ENCODE measurements at regions not wholly inside any gene's neighbourhood (a gene's known extent, or its start where the extent isn't known, plus 50 kb on each side); places are given as distances from the start of the nearest gene placed in this dataset.
"Not testable (repeated sequence)": the region's sequence is repeated elsewhere in the genome, so short reads cannot be mapped to it uniquely, and the experiment has no call there.

DNA sequence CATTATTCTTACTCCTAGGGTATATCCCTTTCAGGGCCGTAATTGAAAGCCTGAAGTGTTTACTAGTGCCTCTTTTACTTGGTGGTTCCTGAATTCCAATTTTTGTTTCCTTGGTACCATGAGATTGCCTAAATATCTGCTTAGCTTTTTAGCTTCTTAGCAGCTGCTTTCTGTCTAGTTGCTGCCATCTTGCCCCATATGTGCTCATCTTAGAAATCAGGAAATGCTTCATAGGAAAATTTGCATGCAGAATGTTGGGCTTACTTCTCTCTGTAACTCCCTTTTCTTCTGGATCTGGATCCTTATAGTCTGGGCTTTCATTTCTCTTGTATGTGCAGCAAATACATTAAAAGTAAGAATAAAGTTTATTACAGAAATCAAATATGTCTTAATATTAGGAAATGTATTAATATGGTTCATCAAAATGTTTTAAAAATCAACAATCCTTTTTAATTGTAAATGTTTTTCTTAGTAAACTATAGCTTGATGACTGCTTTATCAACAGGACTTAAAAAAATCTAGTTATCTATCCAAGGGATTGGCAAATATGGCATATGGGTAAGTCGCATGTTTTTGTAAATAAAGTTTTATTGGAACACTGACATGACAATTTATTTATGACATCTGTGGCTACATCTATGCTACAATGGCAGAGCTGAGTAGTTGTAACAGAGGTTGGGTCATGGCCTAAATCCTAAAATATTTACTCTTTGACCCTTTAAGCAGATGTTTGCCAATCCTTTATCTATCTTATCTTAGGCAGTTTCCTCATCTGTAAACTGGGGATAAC, 73.5 kb upstream of the CDK6 start:
- DNase-seq (no peak), ATAC-seq (ENCODE audit: low FRiP score) (no peak)
- H3K27me3 ChIP-seq (ENCODE audit: control insufficient read depth in 1 of 2, insufficient read depth in 2 of 2, low read length in 1 of 2) = no peaks in the 10 kb centered on the region
- intact Hi-C loops (cut with DNase I) = no loop called here
- H3K36me3 ChIP-seq (ENCODE audit: control insufficient read depth in 1 of 2, insufficient read depth in 2 of 2, low read length in 1 of 2) = no peaks in the 10 kb centered on the region
- 90 to 91% methylated on average over 2 of the region's 2 CpGs for WGBS, 2 donors
- no peaks in the 10 kb centered on the region for H3K9me3 ChIP-seq (ENCODE audit: control insufficient read depth, low read length)
- no peaks in the 10 kb centered on the region for H3K4me1 ChIP-seq (ENCODE audit: control insufficient read depth in 1 of 2, insufficient read depth in 2 of 2, low read length in 2 of 2)
- no peak overlapping the region for H3K27ac ChIP-seq (ENCODE audit: low read depth in 1 of 2, low read length in 2 of 2)
- H3K4me3 ChIP-seq (ENCODE audit: low read length in 2 of 2) = no peak overlapping the region

DNA sequence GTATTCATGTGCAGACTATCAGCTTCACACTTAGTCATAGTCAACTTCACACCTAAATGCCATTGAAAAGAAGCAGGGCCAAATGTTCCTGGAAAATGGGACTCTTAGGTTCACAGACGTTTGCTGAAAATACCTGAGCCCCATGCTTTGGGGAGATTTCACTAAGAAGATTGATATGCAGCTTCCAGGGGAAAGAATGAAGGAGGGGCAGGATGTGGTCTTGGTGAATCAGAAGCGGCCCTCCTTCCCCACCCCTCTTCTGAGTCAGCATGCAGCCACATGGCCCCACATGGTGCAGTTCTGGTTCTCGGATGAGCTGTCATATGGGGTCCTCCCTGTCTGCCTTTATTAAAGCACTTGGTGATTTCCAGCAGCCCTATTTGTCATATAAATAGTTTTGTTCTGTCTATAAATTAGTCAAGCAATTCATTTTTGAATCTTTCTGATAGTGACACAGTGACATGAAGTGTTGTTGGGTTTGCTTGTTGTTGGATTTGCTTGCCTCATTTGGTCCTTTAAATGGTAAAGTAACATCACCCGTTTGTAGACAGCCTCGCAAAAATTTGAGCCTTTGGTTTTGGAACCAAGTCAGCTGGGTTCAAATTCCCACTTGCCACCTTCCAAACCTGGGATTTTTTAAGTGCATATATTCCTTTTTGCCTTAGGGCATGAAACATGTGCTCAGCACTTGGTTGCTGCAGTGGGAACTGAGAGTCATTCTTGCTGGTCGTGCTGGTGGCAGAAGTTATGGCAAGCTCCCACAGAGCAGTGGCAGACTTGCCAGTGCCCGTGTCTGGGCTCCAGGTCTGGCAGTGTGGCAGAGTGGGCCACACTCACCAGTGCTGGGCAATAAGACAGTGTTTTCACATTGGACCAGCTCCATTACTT, 68.1 kb upstream of the CDK6 start:
- Histone ChIP-seq H3K9me3 (ENCODE audit: control insufficient read depth, low read length) (no peaks in the 10 kb centered on the region), H3K27ac (ENCODE audit: low read depth in 1 of 2, low read length in 2 of 2) (no peak overlapping the region), H3K27me3 (ENCODE audit: control insufficient read depth in 1 of 2, insufficient read depth in 2 of 2, low read length in 1 of 2) (no peaks in the 10 kb centered on the region), H3K4me3 (ENCODE audit: low read length in 2 of 2) (no peak overlapping the region), H3K36me3 (ENCODE audit: control insufficient read depth in 1 of 2, insufficient read depth in 2 of 2, low read length in 1 of 2) (no peaks in the 10 kb centered on the region), H3K4me1 (ENCODE audit: control insufficient read depth in 1 of 2, insufficient read depth in 2 of 2, low read length in 2 of 2) (no peaks in the 10 kb centered on the region)
- no peak for ATAC-seq (ENCODE audit: low FRiP score)
- intact Hi-C loops (cut with DNase I) = no loop called here
- 48 to 50% methylated on average over 7 of the region's 7 CpGs for WGBS, 2 donors
- DNase-seq = no peak

GRCh38 chr7:92898798-92899197, 62.4 kb upstream of the CDK6 start:
- H3K27ac ChIP-seq (ENCODE audit: low read depth in 1 of 2, low read length in 2 of 2) = no peak overlapping the region
- intact Hi-C loops (cut with DNase I) = no loop called here
- ATAC-seq (ENCODE audit: low FRiP score) = no peak
- H3K4me3 ChIP-seq (ENCODE audit: low read length in 2 of 2) = no peak overlapping the region
- no peaks in the 10 kb centered on the region for H3K27me3 ChIP-seq (ENCODE audit: control insufficient read depth in 1 of 2, insufficient read depth in 2 of 2, low read length in 1 of 2)
- H3K4me1 ChIP-seq (ENCODE audit: control insufficient read depth in 1 of 2, insufficient read depth in 2 of 2, low read length in 2 of 2) = no peaks in the 10 kb centered on the region
- H3K36me3 ChIP-seq (ENCODE audit: control insufficient read depth in 1 of 2, insufficient read depth in 2 of 2, low read length in 1 of 2) = no peaks in the 10 kb centered on the region
- no peak for DNase-seq
- no peaks in the 10 kb centered on the region for H3K9me3 ChIP-seq (ENCODE audit: control insufficient read depth, low read length)
- 78 to 81% methylated on average over 5 of the region's 5 CpGs for WGBS, 2 donors

DNA sequence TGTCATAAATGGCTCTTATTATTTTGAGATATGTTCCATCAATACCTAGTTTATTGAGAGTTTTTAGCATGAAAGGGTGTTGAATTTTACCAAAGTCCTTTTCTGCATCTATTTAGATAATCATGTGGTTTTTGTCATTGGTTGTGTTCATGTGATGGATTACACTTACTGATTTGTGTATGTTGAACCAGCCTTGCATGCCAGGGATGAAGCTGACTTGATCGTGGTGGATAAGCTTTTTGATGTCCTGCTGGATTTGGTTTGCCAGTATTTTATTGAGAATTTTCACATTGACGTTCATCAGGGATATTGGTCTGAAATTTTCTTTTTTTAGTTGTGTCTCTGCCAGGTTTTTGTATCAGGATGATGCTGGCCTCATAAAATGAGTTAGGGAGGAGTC, 58.5 kb upstream of the CDK6 start:
- H3K36me3 ChIP-seq (ENCODE audit: control insufficient read depth in 1 of 2, insufficient read depth in 2 of 2, low read length in 1 of 2); DNase-seq; ATAC-seq (ENCODE audit: low FRiP score); H3K27ac ChIP-seq (ENCODE audit: low read depth in 1 of 2, low read length in 2 of 2); H3K9me3 ChIP-seq (ENCODE audit: control insufficient read depth, low read length); intact Hi-C loops (cut with DNase I); H3K4me1 ChIP-seq (ENCODE audit: control insufficient read depth in 1 of 2, insufficient read depth in 2 of 2, low read length in 2 of 2); H3K27me3 ChIP-seq (ENCODE audit: control insufficient read depth in 1 of 2, insufficient read depth in 2 of 2, low read length in 1 of 2); H3K4me3 ChIP-seq (ENCODE audit: low read length in 2 of 2): not testable (repeated sequence)
- WGBS, 2 donors = 90 to 94% methylated on average over 2 of the region's 2 CpGs

DNA sequence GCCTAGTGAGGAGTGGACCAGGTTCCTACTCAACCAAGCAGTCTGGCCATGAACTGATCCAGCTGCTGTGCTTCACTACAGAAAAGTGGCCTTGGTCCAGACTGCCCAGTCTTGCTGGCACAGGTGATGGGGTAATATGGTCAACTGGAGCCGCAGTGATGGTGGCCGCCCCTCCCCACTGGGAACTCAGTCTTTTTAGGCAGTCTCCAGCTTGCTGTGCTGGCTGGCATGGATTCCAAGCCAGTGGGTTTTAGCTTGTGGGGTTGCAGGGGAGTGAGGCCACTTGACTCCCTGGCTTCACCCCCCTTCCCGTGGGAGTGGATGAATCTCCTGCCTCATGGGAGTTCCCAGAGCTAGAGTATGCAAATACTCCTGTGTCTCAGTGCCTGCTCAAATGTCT, 52.7 kb upstream of the CDK6 start:
- H3K4me1 ChIP-seq (ENCODE audit: control insufficient read depth in 1 of 2, insufficient read depth in 2 of 2, low read length in 2 of 2) = no peaks in the 10 kb centered on the region
- 94 to 97% methylated on average over 3 of the region's 3 CpGs for WGBS, 2 donors
- ATAC-seq (ENCODE audit: low FRiP score) (no peak), DNase-seq (no peak)
- no peaks in the 10 kb centered on the region for H3K36me3 ChIP-seq (ENCODE audit: control insufficient read depth in 1 of 2, insufficient read depth in 2 of 2, low read length in 1 of 2)
- no peak overlapping the region for H3K4me3 ChIP-seq (ENCODE audit: low read length in 2 of 2)
- no peak overlapping the region for H3K27ac ChIP-seq (ENCODE audit: low read depth in 1 of 2, low read length in 2 of 2)
- intact Hi-C loops (cut with DNase I) = no loop called here
- H3K9me3 ChIP-seq (ENCODE audit: control insufficient read depth, low read length) = no peaks in the 10 kb centered on the region
- H3K27me3 ChIP-seq (ENCODE audit: control insufficient read depth in 1 of 2, insufficient read depth in 2 of 2, low read length in 1 of 2) = no peaks in the 10 kb centered on the region

Measured in aorta (tissue), 5 donors.